HG03457 (cell line): ENCODE measurements at regions not wholly inside any gene's neighbourhood (a gene's known extent, or its start where the extent isn't known, plus 50 kb on each side); places are given as distances from the start of the nearest gene placed in this dataset.

Source experiments
- ATAC-seq: cut with Tn5 transposase; IDR thresholded peaks from one replicate; pipeline ENCODE4 v1.9.1; 2021; ENCODE audit warnings: moderate number of reproducible peaks; ENCODE audit not compliant: unreplicated experiment

DNA sequence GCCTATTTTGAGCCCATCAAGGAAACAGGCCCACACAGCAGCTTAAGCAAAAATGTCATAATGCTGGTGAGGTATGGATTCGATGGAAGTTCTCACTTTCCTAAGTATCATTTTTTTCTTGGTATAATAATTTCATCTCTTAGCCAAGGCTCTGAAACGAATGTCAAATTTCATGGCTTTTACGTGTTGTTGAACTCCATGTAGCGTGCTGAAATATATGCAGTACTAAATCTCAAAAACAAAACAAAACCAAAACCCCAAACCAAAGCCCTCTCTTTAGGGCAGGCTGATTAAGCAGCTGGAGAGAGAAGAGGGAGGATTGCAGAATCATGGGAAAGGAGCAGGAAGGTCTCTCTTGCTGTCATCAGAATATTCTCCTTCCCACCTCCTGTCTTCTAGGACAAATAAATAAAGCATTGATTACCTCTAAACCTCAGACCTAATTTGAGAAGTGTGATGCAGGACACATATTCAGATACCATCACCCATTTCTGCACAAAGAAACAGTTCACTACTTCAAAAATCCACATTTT, 58.3 kb downstream of the TMEM174 start:
- no peak for ATAC-seq

DNA sequence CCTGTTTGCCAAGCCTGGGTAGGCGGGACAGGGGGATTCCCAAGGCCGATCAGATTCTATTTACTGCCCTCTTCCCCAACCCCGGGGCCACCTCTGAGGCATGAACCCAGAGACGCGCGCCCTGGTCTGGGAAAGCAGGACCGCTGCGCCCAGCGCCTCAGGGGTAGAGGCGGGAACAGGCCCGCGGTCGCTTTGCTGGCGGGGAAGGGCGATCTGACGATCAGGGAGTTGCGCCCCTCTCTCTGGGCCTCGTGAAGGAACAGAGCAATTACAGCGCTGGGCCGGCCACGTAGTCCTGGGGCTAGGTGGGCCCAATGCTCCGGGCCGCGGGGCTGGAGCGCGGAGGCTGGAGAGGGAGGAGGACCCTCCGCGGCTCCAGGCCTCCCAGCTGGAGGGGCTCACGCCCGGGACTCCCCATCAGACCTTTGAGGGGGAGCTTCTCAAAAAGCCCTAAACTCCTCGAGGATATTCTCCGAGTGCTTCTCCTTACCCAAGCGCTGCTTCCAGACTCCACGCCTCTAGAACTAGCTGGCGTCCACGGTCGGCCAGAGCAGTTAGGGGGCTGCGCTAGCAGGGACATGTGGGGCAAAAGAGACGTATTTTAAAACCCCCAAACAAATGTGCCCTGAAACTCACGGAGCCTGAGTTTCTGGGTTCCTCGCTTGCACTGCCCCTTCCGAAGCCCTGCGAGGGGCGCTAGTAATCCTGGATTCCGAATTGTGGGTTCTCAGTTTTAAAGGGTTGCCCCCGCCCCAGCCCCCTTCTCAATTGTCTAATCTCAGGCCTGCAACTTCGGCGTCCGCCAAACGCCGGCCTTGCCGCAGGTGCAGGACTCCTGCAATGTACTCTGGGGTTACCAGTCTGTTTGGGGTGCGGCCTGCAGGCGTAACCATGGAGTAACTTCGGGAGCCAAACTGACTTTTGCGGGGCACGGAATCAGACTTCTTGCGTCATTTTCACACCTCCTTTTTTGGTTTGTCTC, 57.6 kb downstream of the TMEM174 start:
- no peak for ATAC-seq

DNA sequence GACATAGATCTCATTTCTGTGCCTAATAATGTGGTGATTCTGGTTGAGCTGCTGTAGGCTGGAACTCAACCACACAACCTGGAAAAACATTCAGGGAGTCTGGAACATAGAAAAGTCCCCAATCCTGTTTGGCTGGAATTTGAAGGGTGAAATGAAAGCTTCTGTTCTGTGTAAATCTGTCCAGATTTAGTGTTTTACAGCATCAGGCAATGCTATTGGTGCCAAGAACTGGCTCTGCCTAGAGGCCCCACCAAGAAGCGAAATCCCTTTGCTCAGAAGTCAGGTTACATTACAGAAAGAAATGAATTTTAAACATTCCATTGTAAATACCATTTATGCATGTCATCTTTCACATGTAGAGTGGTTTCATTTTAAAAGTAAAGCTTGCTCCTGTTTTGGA, 56.3 kb downstream of the TMEM174 start:
- ATAC-seq: no peak

DNA sequence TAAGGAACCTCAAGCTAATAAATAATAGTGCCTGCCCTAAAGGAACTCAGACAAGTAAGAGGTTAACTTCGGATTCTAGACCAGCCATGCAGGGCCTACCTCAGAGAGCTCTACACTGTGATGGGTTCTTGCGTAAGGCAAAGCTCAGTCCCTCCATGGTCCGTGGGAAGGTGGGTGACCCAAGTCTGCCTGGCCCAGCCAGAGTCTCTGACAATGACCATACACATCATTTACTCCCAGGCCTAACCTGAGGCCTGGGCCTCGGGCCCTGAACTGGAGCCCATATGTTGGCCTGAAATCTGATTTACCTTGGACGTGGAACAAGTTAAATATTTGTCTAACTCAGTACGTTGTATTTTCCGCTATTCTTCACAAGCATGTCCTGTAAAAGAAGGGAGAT, 55.1 kb downstream of the TMEM174 start:
- ATAC-seq: no peak
